HG03196 (cell line): ENCODE measurements at regions not wholly inside any gene's neighbourhood (a gene's known extent, or its start where the extent isn't known, plus 50 kb on each side); places are given as distances from the start of the nearest gene placed in this dataset.

Experiments
- ATAC-seq: cut with Tn5 transposase; IDR thresholded peaks from one replicate; pipeline ENCODE4 v1.9.1; 2021; ENCODE audit not compliant: unreplicated experiment

DNA sequence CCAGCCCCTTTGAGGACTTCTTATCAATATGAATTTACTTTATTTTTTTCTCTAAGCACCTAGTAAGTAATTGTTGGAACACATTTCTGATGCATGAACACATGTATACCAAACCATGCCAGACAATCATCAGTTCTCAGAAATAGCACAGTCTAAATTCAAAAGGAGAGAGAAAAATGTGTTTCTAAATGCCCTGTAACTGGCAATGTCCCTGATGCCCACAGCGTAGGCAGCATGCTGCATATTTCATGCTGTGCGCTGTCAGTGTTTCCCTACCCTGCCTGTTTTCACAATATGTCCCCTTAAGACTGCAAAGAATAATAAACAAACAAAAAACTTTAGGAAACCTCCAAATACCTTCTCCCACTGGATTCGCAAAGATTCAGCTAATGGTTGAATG, 881.0 kb upstream of the CHAC2 start:
- no peak for ATAC-seq

DNA sequence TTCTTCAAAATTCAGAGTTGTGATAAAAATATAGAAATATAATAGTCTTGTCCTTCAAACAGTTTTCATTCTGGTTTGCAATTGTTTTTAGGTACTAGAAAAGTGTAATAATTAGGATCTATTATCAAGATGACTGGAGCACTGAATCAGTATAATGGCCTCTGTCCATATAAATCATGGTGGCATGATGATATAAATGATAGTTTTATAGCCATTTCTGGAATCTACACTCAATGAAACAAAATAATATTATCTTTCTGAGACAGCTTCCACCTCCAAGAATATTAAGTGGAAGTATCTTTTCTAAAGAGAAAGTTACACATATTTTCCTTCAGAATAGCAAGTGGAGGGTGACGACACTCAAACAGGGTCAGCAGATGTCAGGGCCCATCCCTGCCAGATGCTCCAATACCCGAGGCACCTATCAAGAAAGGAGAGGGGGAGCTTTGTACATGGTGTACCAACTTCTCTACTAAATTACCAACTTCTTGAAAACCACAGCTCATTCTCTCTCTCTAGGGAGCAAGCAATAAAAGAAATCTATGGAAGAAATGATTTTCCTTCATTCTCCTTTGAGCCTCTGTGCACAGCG, 882.7 kb upstream of the CHAC2 start:
- ATAC-seq, result no peak

DNA sequence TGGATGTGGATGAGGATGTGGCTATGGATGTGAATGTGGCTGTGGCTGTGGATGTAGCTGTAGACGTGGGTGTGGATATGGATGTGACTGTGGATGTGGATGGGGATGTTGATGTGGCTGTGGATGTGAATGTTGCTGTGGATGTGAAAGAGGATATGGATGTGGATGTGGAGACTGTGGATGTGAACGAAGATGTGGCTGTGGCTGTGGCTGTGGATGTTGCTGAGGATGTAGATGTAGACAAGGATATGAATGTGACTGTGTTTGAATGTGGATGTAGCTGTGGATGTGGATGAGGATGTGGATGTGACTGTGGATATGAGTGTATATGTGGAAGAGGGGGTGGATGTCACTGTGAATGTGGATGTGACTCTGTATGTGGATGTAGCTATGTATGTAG, 884.6 kb upstream of the CHAC2 start:
- ATAC-seq, result no peak

DNA sequence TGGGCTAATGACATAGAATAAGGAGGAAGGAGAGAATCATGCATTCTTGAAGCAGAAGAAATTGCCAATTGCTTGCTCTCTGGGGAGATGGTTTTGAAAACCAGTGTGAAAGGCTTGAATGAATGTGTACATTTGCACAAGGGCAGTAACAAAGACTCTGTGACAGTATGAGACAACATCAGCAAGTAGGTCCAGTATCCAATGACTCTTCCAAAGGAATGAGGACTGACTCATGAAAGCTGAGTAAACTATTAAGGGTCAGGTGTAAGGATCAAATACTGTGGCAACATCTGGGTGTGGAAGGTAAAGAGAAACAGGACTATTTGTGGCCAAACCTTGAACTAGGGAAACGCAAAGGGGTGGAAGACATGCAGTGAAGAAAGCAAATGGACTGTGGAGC, 886.0 kb upstream of the CHAC2 start:
- ATAC-seq, result no peak

DNA sequence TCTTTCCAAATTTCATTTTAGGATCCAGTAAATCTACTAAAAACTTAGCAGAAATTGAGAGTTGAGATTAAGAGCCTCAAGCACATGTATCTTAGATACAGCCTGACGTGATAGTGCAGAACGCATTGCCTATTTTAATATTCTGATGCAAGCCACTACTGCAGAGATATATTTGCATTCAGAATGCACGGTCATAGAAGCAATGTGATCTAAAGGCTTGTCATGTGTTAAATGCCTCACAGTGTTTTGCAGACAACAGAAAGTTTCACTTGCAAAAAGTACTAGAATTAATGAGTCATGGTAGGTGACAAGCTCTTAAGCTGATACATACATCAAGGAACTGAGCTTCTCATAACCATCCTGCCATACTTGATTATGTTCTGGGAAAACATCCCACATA, 886.7 kb upstream of the CHAC2 start:
- ATAC-seq, result no peak

DNA sequence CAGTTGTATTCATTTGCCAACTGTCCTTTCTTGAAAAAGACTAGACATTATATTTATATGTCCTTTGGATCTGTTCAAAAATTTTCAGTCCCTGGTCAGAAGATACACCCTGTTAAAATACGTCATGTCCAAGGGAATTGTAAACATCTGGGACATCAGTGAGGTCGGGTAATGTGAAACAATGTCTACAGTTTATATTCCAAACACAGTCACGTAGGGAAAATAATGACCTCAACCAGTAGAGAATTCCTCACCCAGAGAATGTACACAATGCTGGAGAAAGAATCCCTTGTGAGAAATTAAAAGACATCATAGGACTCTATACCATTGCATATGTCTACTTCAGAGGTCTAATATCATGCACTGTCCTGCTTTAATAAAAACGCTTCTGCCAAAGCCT, 888.0 kb upstream of the CHAC2 start:
- ATAC-seq, result no peak

DNA sequence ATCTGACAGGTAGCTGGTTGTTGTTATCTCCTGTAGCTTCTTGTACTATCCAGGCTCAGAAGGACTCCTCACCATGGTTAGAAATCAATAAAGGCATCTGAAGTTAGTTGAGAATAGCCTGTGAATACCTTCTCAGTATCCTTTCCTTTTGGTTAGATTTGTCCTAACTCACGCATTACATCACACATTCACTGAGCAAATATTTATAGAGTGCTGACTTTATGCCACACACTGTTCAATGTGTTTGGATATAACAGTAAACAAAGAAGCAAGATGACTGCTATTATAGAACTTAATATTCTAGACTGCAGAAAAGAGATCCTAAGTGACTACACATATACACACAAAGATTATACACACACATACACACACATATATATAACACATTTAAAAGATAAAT, 889.9 kb upstream of the CHAC2 start:
- ATAC-seq, result no peak

DNA sequence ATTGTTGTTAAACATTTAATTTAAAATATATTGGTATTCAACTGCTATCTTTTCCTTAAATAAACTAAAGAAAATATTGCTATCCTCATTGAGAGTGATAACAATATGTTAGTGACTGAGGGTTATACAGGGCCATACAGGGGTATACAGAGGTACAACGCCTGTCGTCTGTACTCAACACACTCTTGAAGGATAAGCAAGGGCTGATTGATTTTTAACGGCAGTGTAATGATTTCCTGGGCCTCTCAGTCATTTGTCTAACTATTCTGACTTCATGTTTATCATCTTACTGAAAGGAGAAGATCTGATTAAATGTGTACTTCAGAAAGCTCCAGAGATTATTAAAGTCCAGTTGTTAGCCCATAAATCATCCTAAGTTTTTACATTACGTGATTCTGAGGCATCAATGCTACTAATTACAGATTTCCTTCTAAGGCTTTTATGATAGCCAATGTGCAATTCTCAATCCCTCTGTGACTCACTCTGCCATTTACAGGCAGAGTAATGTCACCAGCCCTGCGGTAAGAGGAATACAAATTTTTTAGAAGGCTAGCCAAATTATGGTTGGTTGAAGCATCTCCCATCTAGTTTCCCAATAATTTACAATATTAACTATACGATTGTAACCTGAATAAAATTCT, 893.0 kb upstream of the CHAC2 start:
- no peak for ATAC-seq

DNA sequence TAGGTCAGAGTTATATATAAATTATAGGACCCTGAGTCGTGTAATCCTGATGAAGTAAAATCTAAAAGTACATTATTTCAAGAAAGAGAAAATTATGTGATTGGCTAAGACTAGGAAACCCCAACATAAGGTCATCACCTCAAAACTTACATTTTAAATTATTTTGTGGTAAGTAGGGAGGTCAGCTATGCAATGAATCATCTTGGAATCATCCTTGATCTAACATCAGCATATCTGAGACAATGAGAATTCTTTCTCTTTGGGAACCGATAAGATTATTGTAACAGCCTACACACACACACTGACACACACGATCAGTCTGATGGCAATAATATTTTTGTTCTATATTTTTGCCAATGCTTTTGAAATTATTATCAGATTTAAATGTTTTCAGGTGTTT, 904.8 kb upstream of the CHAC2 start:
- ATAC-seq, result no peak

DNA sequence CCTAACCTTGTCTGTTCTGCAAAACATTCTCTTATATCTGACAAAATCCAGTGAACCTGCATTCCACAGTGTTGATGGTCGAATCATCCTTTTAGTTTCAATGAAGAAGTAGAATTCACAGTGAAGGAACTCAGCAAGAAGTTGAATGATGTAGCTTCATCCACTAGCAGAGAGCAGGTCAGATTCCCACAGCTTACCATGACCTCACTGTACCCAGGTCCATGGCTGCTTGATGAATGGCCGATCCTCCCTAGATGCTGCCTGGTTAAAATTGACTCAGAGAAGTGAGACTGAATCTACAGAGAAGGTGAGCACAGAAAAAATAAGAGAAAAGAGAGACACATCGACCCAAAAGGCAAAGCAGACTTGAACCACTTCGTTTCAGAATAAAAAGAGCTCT, 906.0 kb upstream of the CHAC2 start:
- no peak for ATAC-seq

DNA sequence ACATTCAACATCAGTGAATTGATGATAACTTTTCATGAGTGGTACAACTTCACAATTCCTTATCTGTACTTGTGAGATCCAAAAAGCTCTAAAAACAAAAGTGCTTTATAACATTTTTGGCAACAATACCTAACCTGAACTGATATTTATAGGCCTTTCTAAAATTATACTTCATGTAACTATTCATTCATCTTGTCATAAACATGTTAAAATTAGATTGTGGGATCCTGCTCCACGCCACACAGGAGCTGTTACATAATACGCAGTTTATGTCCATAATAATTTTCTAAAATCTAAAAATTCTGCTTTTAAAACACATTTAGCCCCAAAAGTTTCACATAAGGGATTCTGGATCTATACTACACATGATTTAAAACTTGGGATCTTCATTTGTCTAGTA, 908.5 kb upstream of the CHAC2 start:
- ATAC-seq, result no peak

DNA sequence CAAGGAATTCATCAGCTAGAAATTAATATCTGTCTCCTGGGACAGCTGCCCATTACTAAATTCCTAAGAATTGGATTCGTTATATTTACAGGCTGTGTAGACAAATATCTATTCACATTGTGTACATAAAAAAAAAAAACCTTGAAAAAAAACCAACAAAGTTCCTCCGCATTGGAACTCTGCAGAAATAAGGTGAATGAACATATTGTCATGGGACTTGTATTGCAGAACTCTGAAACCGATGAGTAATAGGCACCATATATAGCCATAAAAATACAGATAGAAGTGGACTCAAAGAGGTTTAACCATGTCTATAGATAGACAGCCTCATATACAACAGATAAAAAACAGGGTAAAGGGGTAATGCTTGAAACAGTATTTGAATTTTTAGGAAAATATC, 909.9 kb upstream of the CHAC2 start:
- no peak for ATAC-seq

DNA sequence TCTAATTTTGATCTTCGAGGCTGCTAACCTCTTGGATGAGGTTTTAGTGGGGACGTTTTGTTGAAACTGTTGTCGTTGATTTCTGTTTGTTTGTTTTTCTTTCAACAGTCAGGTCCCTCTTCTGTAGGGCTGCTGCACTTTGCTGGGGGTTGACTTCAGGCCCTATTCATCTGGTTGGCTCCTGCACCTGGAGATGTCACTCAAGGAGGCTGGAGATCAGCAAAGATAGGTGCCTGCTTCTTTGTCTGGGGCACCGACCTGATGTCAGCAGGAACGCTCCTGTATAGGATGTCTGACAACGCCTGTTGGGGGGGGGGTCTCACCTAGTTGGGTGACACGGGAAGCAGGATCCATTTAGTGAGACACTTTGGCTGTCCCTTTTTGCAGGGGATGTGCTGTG, 915.6 kb upstream of the CHAC2 start:
- no peak for ATAC-seq

DNA sequence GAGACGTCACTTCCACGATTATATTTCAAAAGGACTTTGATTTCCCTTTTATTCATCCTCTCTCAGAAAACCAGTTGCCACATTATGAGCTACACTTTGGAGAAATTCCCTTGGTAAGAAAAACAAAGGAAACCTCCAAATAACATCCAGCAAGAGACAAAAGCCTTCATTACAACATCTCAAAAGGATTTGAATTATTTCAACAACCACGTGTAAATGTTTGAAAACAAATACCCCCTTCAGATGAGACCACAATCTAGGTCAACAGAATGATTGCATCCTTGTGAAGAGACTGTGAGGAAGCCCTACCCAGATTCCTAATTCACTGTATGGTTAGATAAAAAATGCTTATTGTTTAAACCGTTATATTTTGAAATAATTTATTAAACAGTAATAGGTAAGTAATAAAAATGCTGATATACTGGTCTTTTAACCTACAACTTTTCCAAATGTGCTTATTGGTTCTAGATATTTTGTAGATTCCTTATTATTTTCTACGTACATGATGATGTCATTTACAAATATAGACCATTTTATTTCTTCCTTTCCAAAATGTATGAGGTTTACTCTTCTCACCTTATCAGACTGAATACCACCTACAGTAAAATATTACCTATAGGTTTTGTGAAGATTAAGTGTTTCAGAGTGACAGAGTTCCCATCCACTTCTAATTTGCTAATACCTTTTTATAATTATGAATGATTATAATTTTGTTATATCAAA, 922.7 kb upstream of the CHAC2 start:
- no peak for ATAC-seq

DNA sequence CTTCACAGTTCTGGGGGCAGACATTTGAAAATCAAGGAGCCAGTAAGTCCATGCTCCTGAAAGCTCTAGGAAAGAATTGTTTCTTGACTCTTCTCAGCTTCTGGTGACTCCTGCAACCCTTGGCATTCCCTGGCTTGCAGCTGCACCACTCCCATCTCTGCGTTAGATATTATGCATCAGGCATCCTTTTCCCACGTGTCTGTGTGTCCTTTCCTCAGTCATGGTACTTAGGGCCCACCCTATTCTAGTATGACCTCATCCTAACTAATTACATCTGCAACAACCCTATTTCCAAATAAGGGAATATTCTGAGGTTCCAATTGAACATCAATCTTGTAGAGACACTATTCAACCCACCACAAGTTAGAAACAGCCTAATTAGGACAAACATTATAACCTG, 931.7 kb upstream of the CHAC2 start:
- ATAC-seq, result no peak

DNA sequence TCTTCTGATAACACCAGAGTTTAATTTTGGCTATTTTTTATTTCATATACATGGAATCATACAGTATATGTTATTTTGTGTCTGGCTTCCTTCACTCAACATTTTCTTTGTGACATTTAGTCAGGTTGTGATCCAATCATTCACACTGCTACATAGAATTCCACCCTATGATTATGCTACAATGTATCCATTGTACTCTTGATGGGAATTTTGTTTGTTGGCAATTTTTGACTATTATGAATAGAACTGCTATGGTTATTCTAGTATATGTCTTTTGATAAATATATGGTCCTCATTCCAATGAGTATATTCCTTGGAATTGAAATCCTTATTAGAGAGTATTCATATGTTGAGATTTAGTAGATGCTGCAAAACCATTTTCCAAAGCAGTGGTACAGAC, 936.4 kb upstream of the CHAC2 start:
- ATAC-seq, result no peak

DNA sequence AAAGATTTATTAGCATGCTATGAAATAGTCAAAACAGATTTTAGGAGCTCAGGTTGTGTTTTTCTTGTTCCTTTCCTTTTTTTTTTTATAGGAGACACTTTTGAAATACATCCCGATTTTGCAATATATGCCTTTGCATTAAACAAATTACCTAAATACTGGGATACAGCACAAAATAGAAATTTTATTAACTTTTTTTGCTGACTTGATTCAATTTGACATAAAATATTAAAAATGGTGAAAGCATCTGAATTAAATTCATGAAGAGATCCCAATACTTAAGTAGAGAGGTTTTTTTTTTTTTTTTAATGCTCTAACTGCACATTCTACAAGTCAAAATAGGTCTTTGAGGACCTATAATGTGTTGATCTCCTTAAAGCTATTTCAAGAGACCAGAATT, 939.5 kb upstream of the CHAC2 start:
- no peak for ATAC-seq

DNA sequence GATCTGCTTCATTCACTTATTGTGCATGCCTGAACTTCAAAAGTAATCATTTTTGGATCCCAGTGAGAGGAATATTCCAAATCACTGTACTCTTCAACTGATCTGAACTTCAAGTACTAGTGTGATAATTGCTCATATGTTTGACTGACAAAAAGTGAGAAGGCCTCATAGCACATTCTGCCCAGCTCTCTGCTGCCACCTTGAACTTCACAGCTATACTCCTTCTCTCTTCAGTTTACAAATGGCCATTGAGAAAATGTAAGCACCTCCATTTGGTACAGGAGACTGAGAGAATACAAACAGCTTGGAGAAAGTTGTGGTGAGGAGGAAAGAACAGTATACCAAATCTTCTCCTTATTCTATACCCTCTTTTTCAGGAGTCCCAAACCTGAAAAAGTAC, 946.0 kb upstream of the CHAC2 start:
- ATAC-seq, result no peak

DNA sequence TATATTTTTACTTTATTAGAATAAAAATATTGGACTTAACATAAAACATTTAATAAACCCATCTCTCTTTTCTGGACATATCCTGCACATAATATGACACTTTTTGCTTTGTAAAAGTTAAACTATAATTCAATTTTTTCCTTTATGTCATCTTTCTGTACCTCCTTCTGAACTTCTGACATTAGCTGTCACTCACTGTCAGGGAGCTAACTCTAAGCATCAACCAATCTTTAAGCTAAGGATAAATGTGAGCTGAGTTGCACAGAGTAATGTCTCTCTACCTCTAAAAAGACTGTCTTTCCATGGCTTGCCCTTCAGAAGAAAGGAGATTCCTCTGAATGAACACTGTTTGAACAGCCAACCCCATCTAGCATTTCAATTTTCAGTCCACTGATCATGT, 948.6 kb upstream of the CHAC2 start:
- ATAC-seq, result no peak

DNA sequence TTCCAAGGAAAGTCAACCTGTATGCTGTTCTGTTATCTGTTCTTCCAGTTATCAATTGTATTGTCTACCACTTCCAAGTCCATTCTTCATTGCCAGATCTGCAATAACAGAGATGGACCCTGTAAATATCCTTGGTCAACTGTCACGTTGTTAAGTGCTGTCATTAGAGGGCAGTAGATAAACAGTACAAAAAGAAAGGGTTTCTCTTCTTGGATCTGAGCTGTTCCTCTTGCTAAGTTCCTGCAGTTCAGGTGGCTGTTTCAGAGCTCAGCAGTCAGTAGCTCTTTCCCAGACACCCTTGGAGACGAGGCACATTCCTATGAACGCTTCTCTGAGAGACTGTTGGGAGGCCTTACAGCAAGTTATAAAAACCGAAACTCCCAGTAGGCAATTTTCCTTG, 957.1 kb upstream of the CHAC2 start:
- ATAC-seq, result no peak

DNA sequence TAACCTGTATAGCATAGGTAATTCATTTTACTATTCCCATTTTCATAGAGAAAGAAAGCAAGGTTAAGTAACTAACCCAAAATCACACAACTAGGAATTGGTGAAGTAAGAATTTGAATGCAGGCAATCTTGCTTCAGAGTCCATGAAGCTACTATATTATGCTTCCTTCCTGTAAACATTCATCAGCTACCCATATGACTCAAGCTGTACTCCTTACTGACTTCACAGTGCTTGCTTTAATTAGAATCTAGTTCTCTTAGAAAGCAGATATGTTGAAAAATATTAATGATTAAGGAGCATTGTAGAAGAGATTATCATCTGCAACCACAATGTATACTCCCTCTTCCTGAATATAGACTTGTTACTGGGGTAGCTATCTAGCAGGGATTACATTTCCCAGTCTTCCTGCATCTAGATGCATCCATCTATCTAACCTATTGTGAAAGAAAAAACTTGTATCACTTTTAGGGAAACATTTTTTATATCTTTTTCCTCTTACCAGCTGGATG, 961.6 kb upstream of the CHAC2 start:
- ATAC-seq, result no peak

DNA sequence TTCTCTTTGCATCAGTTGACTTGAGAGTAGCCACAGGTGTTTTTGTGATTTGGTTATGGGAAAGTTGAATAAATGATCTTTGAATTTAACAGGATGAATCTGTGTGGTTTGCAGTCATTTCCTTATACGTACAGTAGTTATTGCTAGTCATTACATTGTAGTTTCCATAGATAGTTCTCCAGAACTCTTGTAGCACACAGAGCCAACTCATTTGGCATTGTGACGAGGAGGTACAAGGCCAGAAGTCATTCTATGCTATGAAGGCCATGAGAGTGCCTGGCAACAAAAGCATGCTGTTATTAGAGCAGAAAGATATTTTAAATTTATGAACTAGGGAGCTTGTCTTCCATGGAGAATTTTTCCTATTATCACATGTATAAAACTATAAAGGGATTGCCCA, 973.0 kb upstream of the CHAC2 start:
- no peak for ATAC-seq

DNA sequence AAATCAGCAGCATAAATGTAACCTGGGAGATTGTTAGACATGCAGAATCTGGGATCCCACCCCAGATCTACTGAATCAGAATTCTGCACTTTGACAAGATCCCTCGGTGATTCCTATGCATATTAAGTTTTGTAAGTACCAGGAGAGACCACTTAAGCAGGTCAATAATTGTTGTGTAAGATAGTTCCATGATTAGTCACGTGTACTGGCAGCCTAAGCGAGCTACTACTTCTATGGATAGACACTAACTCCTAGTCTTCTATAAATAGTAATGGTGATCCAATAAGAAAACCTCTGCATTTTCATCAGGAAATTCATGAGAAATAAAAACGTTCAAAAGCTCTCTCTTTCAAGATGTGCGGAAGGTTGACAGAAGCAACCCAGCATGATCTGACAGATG, 988.2 kb upstream of the CHAC2 start:
- ATAC-seq, result no peak
